ENCODE measurements at regions not wholly inside any gene's neighbourhood (a gene's known extent, or its start where the extent isn't known, plus 50 kb on each side); places are given as distances from the start of the nearest gene placed in this dataset.

DNA sequence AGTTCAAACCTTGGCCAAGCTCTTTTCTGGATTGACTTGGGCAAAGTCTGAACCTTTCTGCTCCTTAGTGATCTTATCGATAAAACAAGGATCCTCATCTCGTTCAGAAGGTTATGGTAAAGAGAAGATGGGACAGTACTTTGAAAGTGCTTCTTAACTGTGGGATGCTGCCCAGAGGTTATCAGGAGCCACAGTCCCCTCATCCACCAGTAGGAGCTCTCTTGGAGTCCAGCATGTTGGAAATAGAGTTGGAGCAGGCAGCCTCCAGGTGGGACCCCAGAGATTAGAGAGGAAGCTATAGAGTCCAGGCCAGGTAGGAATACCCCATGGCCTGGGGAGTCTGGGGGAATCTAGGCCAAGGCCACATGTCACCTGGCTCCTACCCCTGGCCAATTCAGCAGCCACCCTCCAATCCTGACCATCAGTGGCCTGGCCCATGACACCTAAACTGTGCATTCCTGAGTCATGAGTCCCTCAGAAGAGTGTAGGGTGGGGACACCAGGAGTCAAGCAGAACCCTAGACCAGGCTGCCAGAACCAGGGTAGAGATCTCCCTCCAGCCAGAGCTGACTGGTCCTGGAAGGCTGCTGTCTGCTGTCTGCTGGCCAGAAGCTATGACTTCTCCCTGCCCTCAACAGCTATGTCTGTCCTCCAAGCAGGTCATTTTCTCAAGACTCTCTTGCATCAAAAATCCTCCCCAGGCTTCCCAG, 144.3 kb downstream of the AIPL1 start:
- H3K9me3 ChIP-seq, result no peaks in the 10 kb centered on the region
- no peak for DNase-seq (ENCODE audit: low spot score in 2 of 2)
- H3K4me1 ChIP-seq, result no peaks in the 10 kb centered on the region
- H3K27me3 ChIP-seq, result peaks cover 0 to 6% of the 10 kb centered on the region in 2 donors
- no peak overlapping the region for H3K4me3 ChIP-seq
- H3K27ac ChIP-seq, result no peak overlapping the region
- TF ChIP-seq POLR2A (IDR thresholded peaks at IDR 0.05), result no peak
- intact Hi-C loops (cut with DNase I; ENCODE audit: low total_unique reads), result loop anchor here (1.0 kb wide), 1 partner anchor 13 kb away; no protein-coding TSS in a partner anchor
- no peaks in the 10 kb centered on the region for H3K36me3 ChIP-seq

DNA sequence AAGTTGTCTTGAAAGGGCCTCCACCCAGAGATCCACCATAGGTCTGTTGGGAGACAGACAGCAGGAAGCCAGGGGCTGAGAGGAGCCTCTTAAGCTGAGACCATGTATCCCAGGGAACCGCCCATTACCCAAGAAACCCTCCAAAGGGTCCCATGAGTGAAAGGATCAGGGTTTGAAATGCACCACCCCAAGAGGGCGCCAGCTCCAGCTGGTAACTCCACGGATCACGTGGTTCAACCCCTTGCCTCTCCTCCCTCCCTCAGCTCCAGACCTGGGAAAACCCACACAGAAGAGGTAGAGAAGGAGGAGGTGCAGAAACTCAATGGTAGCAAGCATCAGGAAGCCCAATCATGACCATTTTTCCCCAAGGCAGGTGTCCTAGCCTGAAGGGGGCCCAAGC, 148.7 kb downstream of the AIPL1 start:
- no peaks in the 10 kb centered on the region for H3K9me3 ChIP-seq
- no peak overlapping the region for H3K4me3 ChIP-seq
- no peak for DNase-seq (ENCODE audit: low spot score in 2 of 2)
- TF ChIP-seq, protein P1, sequence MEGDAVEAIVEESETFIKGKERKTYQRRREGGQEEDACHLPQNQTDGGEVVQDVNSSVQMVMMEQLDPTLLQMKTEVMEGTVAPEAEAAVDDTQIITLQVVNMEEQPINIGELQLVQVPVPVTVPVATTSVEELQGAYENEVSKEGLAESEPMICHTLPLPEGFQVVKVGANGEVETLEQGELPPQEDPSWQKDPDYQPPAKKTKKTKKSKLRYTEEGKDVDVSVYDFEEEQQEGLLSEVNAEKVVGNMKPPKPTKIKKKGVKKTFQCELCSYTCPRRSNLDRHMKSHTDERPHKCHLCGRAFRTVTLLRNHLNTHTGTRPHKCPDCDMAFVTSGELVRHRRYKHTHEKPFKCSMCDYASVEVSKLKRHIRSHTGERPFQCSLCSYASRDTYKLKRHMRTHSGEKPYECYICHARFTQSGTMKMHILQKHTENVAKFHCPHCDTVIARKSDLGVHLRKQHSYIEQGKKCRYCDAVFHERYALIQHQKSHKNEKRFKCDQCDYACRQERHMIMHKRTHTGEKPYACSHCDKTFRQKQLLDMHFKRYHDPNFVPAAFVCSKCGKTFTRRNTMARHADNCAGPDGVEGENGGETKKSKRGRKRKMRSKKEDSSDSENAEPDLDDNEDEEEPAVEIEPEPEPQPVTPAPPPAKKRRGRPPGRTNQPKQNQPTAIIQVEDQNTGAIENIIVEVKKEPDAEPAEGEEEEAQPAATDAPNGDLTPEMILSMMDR (IDR thresholded peaks at IDR 0.05), result no peak
- TF ChIP-seq POLR2AphosphoS5 (IDR thresholded peaks at IDR 0.05), result no peak
- no peak for TF ChIP-seq POLR2A (IDR thresholded peaks at IDR 0.05)
- no peaks in the 10 kb centered on the region for H3K36me3 ChIP-seq
- no peak overlapping the region for H3K27ac ChIP-seq
- H3K27me3 ChIP-seq, result peaks cover 0 to 6% of the 10 kb centered on the region in 2 donors
- intact Hi-C loops (cut with DNase I; ENCODE audit: low total_unique reads), result no loop called here
- no peaks in the 10 kb centered on the region for H3K4me1 ChIP-seq

DNA sequence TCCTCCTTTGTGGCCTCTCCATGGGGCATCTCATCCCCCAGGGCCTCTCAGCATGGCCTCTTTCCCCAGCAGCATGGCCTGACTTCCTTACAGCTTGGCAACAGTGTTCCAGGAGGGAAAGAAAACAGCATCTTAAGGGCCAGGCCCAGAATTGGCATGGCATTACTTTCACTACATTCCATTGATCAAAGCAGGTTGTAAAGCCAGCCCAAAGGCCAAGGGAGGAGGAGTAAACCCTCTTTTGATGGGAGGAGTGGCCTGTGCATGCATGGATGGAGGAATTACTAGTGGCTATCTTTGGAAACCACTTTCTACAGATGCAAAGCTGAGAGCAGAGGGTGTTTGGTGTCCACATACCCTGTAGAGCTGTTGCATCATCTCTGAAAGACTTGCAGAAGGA, 149.4 kb downstream of the AIPL1 start:
- H3K27me3 ChIP-seq, result peaks cover 0 to 11% of the 10 kb centered on the region in 2 donors
- H3K9me3 ChIP-seq, result no peaks in the 10 kb centered on the region
- H3K4me3 ChIP-seq, result no peak overlapping the region
- TF ChIP-seq POLR2AphosphoS5 (IDR thresholded peaks at IDR 0.05) (no peak), POLR2A (IDR thresholded peaks at IDR 0.05) (no peak)
- TF ChIP-seq, protein P1 (IDR thresholded peaks at IDR 0.05), result no peak
- DNase-seq (ENCODE audit: low spot score in 2 of 2), result no peak
- no peak overlapping the region for H3K27ac ChIP-seq
- H3K4me1 ChIP-seq, result no peaks in the 10 kb centered on the region
- intact Hi-C loops (cut with DNase I; ENCODE audit: low total_unique reads), result no loop called here
- no peaks in the 10 kb centered on the region for H3K36me3 ChIP-seq

DNA sequence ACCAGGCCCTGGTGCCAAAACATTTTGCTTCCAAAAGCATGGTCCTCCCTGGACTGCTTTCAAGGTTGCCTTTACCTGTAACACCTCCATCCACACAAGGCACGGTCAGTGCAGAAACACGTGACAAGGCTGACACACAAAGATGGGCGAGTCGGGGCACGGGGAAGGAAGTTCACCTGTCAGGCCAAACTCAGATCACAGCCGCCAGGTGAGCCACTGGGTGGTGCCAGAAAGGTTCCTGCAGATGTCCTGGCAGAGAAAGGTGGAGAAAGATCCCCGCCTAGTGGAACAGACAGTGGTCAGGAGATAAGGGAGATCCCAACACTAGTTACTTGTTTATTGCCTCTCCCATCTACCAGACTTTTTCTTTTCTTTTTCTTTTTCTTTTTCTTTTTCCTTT, 155.3 kb downstream of the AIPL1 start:
- no peak for DNase-seq (ENCODE audit: low spot score in 2 of 2)
- no peak for TF ChIP-seq POLR2AphosphoS5 (IDR thresholded peaks at IDR 0.05)
- no peak for TF ChIP-seq POLR2A (IDR thresholded peaks at IDR 0.05)
- TF ChIP-seq, protein P1 (IDR thresholded peaks at IDR 0.05), result no peak
- Histone ChIP-seq H3K36me3 (no peaks in the 10 kb centered on the region), H3K4me3 (no peak overlapping the region), H3K9me3 (no peaks in the 10 kb centered on the region), H3K27ac (no peak overlapping the region), H3K27me3 (peaks cover 0 to 9% of the 10 kb centered on the region in 2 donors), H3K4me1 (no peaks in the 10 kb centered on the region)
- intact Hi-C loops (cut with DNase I; ENCODE audit: low total_unique reads), result no loop called here

DNA sequence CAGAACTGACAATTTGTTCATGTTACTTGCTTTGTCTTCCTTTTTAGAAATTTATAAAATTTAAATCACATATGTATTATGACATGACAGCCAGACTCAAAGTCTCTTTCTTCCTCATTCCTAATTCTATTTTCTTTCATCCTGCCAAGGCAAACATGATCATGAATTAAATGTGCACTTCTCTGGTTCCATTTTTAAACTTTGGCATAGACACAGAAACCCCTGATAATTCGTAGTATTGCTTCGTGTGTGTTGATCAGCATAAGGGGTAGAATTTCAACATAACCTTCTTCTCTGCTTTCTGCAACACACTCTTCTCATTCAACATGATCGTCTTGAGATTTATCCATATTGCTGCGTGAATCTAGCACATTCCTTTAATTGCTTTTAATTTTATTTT, 156.5 kb downstream of the AIPL1 start:
- H3K36me3 ChIP-seq, result no peaks in the 10 kb centered on the region
- no peak overlapping the region for H3K27ac ChIP-seq
- H3K9me3 ChIP-seq, result no peaks in the 10 kb centered on the region
- H3K4me3 ChIP-seq, result no peak overlapping the region
- intact Hi-C loops (cut with DNase I; ENCODE audit: low total_unique reads), result no loop called here
- peaks cover 0 to 9% of the 10 kb centered on the region in 2 donors for H3K27me3 ChIP-seq
- DNase-seq (ENCODE audit: low spot score in 2 of 2), result no peak
- TF ChIP-seq POLR2AphosphoS5 (IDR thresholded peaks at IDR 0.05), result no peak
- TF ChIP-seq, protein P1 (IDR thresholded peaks at IDR 0.05), result no peak
- TF ChIP-seq POLR2A (IDR thresholded peaks at IDR 0.05), result no peak
- H3K4me1 ChIP-seq, result no peaks in the 10 kb centered on the region
